CD4-positive, alpha-beta T cell treated with Interleukin-2 at 100 ng/mL for 4 hours (primary cell): ENCODE measurements at regions not wholly inside any gene's neighbourhood (a gene's known extent, or its start where the extent isn't known, plus 50 kb on each side); places are given as distances from the start of the nearest gene placed in this dataset.
"Not testable (repeated sequence)": the region's sequence is repeated elsewhere in the genome, so short reads cannot be mapped to it uniquely, and the experiment has no call there.

Experiments used
- DNase-seq: peaks from one replicate; pipeline ENCODE4 v3.0.0-alpha.2; 2020; ENCODE audit warnings: low spot score

- no peak for DNase-seq
Observed at GRCh38 chr13:87877477-87877876, 206.3 kb downstream of the SLITRK5 start.

- no peak for DNase-seq
Observed at GRCh38 chr13:87878706-87879105, 207.5 kb downstream of the SLITRK5 start.

GRCh38 chr13:87884884-87885283 is 213.7 kb downstream of the SLITRK5 start:
- DNase-seq = no peak

- DNase-seq = no peak
Observed at GRCh38 chr13:87887459-87888123, 216.4 kb downstream of the SLITRK5 start.

- no peak for DNase-seq
Observed at GRCh38 chr13:87889254-87889653, 218.1 kb downstream of the SLITRK5 start.

- DNase-seq = no peak
Observed at GRCh38 chr13:87893186-87893585, 222.0 kb downstream of the SLITRK5 start.

GRCh38 chr13:87894059-87894458 is 222.9 kb downstream of the SLITRK5 start:
- DNase-seq = no peak

GRCh38 chr13:87903553-87903952 is 232.4 kb downstream of the SLITRK5 start:
- no peak for DNase-seq

- DNase-seq = no peak
Observed at GRCh38 chr13:87906411-87906810, 235.2 kb downstream of the SLITRK5 start.

- DNase-seq = no peak
Observed at GRCh38 chr13:87907202-87907601, 236.0 kb downstream of the SLITRK5 start.

GRCh38 chr13:87919956-87920355 is 248.8 kb downstream of the SLITRK5 start:
- DNase-seq = no peak

- DNase-seq = no peak
Observed at GRCh38 chr13:87923753-87924152, 252.6 kb downstream of the SLITRK5 start.

GRCh38 chr13:87925006-87925405 is 253.8 kb downstream of the SLITRK5 start:
- DNase-seq = no peak

- DNase-seq = no peak
Observed at GRCh38 chr13:87940776-87941175, 269.6 kb downstream of the SLITRK5 start.

- DNase-seq = no peak
Observed at GRCh38 chr13:87941226-87941625, 270.1 kb downstream of the SLITRK5 start.

GRCh38 chr13:87942205-87942604 is 271.0 kb downstream of the SLITRK5 start:
- no peak for DNase-seq

GRCh38 chr13:87944038-87944437 is 272.9 kb downstream of the SLITRK5 start:
- DNase-seq = no peak

GRCh38 chr13:87952377-87952776 is 281.2 kb downstream of the SLITRK5 start:
- no peak for DNase-seq

- no peak for DNase-seq
Observed at GRCh38 chr13:87953381-87953780, 282.2 kb downstream of the SLITRK5 start.

- no peak for DNase-seq
Observed at GRCh38 chr13:87954091-87954490, 282.9 kb downstream of the SLITRK5 start.

GRCh38 chr13:87961546-87961945 is 290.4 kb downstream of the SLITRK5 start:
- no peak for DNase-seq

GRCh38 chr13:87972568-87972967 is 301.4 kb downstream of the SLITRK5 start:
- DNase-seq = no peak

- DNase-seq = no peak
Observed at GRCh38 chr13:87975035-87975434, 303.9 kb downstream of the SLITRK5 start.

- DNase-seq = not testable (repeated sequence)
Observed at GRCh38 chr13:87976650-87977049, 305.5 kb downstream of the SLITRK5 start.
